Daoy (cell line): ENCODE measurements at regions not wholly inside any gene's neighbourhood (a gene's known extent, or its start where the extent isn't known, plus 50 kb on each side); places are given as distances from the start of the nearest gene placed in this dataset.
"Not testable (repeated sequence)": the region's sequence is repeated elsewhere in the genome, so short reads cannot be mapped to it uniquely, and the experiment has no call there.

Experiments
- DNase-seq: peaks from one replicate; pipeline ENCODE4 v3.0.0-alpha.2; 2015; ENCODE audit warnings: low read depth

DNA sequence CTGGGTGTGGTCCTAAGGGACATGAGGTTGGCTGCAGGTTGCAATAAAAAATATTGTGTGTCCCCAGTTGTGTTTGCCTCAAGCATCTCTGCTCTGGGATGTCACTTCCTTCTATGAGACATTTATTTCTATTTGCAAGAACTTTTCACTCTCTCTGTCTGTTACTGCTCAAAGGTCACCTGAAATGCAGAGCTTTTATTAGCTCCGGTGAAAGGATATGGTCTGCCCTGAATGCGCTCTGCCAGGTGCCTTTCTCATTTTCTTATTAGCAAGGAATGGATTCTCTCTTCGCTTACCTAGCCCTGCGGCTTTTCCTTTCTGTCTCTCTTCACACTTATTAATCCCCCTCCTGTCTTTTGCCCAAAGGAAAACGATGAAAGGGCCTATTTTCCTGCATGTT, 526.1 kb downstream of the TMEM38B start:
- DNase-seq, result no peak

GRCh38 chr9:106228861-106229260, 534.5 kb downstream of the TMEM38B start:
- DNase-seq, result no peak

DNA sequence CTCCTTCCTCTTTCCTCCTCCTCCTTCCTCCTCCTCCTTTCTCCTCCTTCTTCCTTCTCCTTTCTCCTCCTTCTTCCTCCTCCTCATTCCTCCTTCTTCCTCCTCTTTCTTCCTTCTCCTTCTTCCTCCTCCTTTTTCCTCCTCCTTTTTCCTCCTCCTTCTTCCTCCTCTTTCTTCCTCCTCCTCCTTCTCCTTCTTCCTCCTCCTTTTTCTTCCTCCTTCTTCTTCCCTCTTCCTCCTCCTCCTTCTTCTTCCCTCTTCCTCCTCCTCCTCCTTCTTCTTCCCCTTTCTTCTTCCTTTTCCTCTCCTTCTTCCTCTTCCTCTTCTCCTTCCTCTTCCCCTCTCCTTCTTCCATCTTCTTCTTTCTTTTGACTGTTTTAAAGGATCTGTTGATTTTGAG, 538.8 kb downstream of the TMEM38B start:
- no peak for DNase-seq

DNA sequence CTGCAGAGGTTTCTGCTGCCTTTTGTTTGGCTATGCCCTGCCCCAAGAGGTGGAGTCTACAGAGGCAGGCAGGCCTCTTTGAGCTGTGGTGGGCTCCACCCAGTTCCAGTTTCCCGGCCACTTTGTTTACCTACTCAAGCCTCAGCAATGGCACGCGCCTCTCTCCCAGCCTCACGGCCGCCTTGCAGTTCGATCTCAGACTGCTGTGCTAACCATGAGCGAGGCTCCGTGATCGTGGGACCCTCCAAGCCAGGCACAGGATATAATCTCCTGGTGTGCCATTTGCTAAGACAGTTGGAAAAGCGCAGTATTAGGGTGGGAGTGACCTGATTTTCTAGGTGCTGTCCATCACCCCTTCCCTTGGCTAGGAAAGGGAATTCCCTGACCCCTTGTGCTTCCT, 566.6 kb downstream of the TMEM38B start:
- not testable (repeated sequence) for DNase-seq

DNA sequence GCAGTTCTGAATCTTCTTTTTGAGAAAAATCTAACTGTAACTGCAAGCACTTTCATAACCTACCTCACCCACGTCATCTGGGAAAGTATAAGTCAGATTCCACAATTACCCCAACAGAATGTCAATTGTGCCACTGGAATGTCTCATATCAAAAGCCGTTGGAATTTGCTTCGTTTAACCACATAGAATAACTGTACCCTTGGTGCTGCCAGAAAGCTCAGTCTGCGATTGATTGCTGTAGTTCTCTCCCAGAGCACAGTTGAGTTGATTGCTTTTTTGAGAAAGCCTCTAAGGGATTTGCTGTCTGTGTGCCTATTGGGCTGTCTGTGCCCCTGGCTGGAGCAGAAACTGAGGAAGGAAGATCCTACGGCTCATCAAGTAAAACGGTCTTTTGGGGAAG, 583.6 kb downstream of the TMEM38B start:
- peak; percentile 28 for DNase-seq

- no peak for DNase-seq
Observed at GRCh38 chr9:106283769-106284168, 579.2 kb upstream of the ZNF462 start.

- no peak for DNase-seq
Observed at GRCh38 chr9:106284296-106284695, 578.7 kb upstream of the ZNF462 start.

DNA sequence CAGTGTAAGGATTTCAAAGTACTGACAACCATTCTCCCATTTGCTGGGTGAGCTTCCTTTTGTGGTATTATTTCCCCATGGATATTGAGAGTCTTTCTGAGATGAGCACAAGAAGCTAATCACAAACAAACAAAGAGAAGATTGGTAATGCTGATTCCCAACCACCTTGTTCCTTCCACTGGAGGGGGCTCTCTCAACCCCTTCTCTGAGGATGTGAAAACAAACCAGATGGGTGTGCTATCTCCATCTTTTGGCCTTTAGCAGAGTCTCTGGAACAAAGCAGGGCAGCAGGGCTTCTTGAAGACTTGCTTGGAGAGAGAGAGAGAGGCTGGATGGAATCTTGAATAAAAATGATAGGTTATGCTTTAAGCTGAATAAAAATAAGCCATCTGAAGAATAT, 576.7 kb upstream of the ZNF462 start:
- peak; percentile 31 for DNase-seq

- peak; percentile 9 for DNase-seq
Observed at GRCh38 chr9:106287091-106287631, 575.8 kb upstream of the ZNF462 start.

- DNase-seq, result no peak
Observed at GRCh38 chr9:106287731-106288130, 575.2 kb upstream of the ZNF462 start.

DNA sequence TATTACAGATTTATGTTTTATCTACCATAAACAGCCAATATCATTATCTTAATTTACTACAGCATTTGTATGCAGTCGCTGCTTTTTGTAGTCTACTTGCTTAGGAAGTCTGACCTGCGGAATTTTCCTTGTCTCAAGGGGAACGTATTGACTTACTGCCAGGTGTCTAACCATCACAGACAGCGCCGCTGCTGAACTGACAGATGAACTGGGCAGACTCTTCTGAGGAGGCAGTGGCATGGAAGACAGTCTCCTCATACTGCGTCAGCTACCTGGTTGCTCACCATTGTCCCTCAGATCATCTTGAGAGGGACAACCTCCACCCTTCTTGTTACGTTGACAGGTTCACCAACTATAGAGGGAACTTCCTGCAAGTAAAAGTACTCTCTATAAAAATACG, 574.3 kb upstream of the ZNF462 start:
- DNase-seq, result no peak

DNA sequence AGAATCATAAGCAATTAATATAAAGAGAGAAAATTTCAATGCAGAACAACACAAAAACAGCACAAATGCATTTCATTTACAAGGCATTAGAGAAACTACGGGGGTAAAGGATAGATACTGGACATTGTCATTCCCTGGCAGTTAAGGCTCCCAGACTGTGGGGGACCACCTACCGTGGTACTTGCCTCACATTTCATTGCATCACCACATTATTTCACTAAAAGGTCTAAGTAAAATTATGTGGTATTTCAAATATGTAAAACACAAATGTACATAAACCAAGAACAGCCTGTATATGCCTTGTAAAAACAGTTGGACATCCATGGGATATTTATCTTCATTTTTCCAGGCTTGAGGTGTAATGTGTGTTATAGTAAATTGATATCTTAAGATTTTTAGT, 571.2 kb upstream of the ZNF462 start:
- DNase-seq, result no peak

DNA sequence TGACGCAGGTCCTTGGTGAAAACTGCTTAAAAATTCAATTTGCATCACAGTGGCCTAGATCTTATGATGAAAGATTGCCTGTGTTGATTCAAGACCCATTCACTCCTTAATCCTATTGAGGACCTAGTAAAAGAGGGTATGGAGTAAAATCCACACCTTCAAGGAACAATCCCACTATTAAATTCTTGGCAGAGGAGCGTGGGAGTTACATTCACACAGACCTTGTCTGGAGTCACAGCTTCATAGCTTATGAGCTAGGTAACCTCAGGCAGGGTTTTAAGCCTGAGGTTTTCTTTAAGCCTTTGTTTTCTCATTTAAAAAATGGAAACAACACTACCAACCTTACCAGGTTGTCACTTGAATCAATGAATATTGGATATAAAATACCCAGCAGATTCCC, 566.5 kb upstream of the ZNF462 start:
- DNase-seq, result no peak

DNA sequence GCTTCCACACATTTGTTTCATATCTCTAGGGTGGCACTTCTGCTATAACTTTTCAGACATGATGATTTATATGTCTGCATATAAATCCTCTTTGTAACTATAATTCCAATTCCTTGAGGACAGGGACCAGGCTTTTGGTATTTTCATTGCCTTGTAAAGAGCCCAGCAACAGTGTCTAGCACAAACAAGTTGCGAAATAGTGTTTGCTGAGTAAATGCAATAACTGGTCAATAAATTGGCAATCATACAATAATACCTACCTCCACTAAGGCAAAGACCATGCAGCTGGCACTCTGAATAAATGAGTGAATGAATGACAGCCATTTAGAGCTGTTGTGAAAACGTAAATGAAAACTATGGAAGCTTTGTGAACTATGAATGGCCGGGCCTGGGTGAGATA, 564.0 kb upstream of the ZNF462 start:
- no peak for DNase-seq

DNA sequence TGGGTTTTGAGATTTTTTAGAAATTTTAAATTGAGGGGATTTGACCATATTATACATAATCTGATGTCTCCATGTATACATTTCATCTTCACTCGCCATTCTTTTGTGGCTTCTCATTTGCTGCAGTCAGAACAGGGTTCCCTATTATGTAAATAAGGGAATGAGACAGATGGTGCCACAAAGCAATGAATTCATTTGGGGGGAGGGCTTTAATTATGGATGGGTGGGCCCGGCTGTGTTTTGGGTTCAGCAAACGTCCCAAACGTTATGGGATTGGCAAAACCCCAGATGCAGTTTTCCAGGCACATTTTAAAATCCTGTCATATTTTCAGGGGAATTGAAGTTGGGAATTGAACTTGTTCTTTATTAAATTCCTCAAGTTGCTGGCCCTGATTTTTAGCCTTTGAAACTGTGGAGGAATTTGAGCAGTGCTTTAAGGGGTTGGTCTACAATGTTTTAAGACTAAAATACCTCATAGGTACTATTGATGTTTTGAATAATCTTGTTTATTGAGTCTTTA, 558.5 kb upstream of the ZNF462 start:
- no peak for DNase-seq

GRCh38 chr9:106305428-106306133, 557.4 kb upstream of the ZNF462 start:
- DNase-seq, result no peak

DNA sequence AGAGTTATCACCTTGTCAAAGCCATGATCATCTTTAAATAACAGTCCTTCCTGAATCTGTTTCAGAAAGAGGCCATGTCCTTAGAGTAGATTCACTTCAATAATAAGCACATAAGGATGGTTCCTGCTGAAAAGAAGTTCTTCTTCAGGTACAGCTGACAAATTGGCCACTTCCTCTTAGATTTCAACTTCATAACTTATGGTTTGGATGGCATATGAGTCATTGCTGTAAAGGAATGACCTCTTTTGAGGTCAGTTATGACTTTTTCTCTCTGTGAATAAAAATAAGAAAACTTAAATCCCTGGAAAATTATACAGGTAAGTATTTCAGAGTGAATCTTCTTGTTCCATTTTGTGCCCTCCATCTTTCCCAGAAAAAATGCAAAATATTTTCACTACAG, 555.3 kb upstream of the ZNF462 start:
- DNase-seq, result no peak

DNA sequence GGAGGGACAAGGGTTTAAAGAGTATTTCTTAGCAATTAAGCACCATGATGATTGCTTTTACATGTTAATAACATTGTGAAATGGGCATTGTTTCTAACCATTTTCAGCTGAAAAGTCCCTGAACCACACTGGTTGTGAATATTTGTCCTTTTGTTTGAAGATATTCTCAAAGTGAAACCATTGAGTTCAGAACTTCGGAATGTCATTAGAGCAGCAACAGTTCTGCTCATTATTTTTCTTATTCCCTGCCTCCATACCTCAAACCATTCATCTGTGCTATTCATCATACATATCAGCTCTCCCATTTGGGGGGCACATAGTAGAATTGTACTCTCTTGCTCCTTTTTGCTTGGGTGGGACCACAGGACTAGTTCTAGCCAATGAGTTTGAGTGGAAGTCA, 553.0 kb upstream of the ZNF462 start:
- DNase-seq, result no peak

DNA sequence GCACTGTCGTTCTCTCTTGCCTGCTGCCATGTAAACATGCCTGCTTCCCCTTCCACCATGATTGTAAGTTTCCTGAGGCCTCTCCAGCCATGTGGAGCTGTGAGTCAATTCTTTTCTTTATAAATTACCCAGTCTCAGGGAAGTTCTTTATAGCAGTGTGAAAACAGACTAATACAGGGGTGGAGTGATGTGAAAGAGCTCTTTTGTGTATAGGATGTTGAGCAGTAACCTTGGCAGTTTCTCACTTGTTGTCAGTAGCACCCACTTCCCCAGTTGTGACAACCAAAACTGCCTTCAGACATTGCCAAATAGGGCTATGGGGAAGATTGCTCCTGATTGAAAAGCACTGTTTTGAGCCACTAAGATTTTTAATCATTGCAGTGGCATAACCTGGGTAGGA, 552.2 kb upstream of the ZNF462 start:
- no peak for DNase-seq

DNA sequence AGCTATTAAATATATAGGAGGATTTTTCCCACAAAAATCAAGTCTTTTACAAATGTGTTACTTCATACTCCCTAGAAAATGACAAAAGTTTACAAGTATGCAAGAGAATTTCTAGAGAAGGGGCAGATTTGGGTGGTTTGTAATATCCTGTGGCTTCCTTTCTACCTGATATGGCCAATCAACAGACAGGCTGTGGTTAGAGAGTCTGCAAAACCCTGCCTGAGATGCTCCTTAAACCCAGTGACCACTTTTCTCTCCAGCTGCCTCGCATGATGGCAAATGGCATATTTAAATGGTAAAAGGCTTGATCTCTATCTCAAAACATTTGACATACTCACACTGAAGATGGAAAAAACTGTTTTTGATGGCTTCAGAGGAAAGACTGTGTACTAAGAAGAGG, 550.1 kb upstream of the ZNF462 start:
- no peak for DNase-seq

DNA sequence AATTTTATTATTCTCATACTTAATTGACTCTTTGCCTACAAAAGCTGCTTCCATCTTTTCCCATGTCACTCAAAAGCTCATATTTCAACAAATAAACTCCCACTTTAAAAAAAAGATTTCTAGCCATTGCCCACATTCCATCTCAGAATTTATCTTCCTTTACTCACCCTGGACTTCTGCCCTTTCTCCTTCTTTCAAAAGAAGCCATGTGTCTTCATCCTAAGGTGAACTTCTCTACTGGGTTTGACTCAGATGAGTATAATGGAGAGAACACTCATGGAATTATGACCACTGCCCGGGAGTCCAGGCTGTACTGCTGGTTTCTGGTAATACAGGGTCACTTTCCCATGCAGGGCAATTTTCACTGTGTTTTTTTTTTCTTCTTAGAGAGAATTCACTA, 548.5 kb upstream of the ZNF462 start:
- DNase-seq, result no peak

GRCh38 chr9:106321394-106322180, 541.4 kb upstream of the ZNF462 start:
- DNase-seq, result no peak

DNA sequence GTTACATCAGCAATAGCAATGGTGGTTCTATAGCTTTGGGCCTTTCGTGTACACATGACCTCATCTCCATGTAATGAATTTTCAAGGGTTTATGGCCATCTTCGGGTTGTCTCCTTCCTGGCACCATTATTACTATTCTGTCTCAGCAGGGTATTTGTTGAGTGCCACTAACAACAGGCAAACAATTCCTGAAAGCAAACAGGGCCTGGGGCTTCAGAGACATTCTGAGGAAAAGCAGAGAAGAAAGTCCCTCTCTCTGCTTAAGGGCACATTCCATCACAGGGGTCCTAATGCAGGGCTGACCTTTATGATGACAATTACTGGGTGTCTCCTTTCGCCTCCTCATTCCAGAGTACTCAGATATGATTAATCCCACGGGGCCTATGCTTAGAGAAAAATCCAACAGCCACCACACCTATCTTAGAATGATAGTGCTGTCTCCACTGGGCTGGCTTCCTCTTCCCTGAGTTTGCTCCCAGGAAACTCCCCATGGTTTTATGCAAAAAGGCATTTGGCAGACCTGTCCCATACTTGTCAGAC, 540.2 kb upstream of the ZNF462 start:
- DNase-seq, result no peak
